ENCODE measurements at regions not wholly inside any gene's neighbourhood (a gene's known extent, or its start where the extent isn't known, plus 50 kb on each side); places are given as distances from the start of the nearest gene placed in this dataset.

DNA sequence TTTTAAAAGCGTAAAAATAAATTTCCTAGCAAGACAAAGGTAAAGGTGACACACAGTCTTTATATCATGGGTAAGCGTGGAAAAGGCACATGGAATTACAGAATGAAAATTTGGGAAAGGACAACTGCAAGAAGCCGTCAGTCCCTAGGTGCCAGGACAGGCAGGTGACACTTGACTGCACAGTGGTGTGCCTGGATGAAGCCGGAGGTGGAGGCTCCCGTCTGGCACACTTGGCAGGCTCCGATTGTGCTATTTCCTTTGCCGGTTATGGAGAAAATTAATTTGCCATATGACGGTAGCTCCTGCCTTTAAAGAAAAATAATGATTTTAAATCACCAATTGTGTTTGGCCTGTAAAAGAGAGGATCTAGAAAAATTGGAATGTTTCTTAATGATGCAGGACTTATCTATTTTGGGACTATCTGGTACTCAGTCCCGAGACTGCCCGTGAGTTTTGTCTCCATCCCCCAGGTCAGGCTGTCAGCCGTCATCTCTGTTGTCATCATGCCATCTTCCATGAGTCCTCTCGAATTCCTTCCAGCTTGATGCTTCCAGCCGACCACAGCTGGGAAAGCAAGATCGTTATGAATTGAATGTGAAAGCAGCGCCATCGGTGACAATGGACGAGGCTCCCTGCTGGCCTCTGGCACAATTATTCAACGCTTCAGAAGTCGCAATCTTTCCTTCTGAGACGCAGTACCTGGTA, 56.2 kb upstream of the MGMT start:
- TF ChIP-seq CTCF (IDR thresholded peaks at IDR 0.05), result no peak
- no peaks in the 10 kb centered on the region for H3K36me3 Mint-ChIP-seq (ENCODE audit: low read depth)
- no peak overlapping the region for H3K4me3 Mint-ChIP-seq
- H3K27me3 Mint-ChIP-seq (ENCODE audit: insufficient read depth), result no peaks in the 10 kb centered on the region
- no peak for DNase-seq
- H3K4me1 Mint-ChIP-seq (ENCODE audit: low read depth), result no peaks in the 10 kb centered on the region
- H3K27ac Mint-ChIP-seq, result no peak overlapping the region
- peaks cover 39% of the 10 kb centered on the region for H3K9me3 Mint-ChIP-seq

DNA sequence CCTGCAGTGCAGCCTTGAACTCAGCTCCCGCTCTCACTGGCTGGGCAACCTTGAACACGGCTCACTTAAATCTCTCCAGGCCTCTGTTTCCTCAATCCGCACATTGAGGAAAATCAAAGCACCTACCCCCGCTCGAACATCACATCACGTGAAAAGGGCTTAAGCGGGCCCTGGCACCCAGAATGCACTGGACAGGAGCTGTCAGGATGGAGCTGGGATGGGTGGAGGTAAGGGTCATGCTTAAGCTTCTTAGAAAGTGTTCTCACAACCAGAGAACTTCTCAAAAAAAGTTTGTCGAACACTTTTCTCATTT, 55.7 kb upstream of the MGMT start:
- H3K27me3 Mint-ChIP-seq (ENCODE audit: insufficient read depth), result no peaks in the 10 kb centered on the region
- DNase-seq, result no peak
- no peaks in the 10 kb centered on the region for H3K36me3 Mint-ChIP-seq (ENCODE audit: low read depth)
- H3K4me1 Mint-ChIP-seq (ENCODE audit: low read depth), result no peaks in the 10 kb centered on the region
- no peak overlapping the region for H3K4me3 Mint-ChIP-seq
- no peak overlapping the region for H3K27ac Mint-ChIP-seq
- peaks cover 34% of the 10 kb centered on the region for H3K9me3 Mint-ChIP-seq
- no peak for TF ChIP-seq CTCF (IDR thresholded peaks at IDR 0.05)

- Mint-ChIP-seq H3K4me1 (ENCODE audit: low read depth) (no peaks in the 10 kb centered on the region), H3K27me3 (ENCODE audit: insufficient read depth) (peaks cover 1% of the 10 kb centered on the region; the same call in 1 of the 2 replicates), H3K27ac (no peak overlapping the region), H3K36me3 (ENCODE audit: low read depth) (no peaks in the 10 kb centered on the region), H3K4me3 (no peak overlapping the region), H3K9me3 (peaks cover 31% of the 10 kb centered on the region)
- DNase-seq, result no peak
- TF ChIP-seq CTCF (IDR thresholded peaks at IDR 0.05), result no peak
These were observed 55.3 kb upstream of the MGMT start for GRCh38 chr10:129411772-129412171.

DNA sequence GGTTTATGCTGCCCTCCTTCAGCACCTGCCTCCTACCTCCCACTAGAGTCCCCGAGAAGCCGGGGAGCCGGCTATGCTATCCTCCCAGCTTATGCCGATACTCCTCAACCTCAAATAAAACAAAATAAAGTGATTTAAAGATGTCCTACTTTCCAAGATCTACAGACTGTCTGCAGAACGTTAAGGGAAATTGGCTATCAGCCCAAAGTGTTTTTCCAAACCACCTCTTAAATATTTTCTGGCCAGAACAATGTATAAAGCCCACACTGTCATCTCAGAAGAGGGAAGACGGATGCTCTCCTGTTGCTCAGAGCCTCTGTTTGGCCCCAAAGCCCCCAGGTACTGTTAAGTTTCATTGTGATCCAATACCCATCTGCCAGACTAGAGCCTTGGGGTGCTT, 54.0 kb upstream of the MGMT start:
- no peak overlapping the region for H3K4me3 Mint-ChIP-seq
- H3K4me1 Mint-ChIP-seq (ENCODE audit: low read depth), result 0 out of 2 replicates have a peak, but pooled peaks cover 4% of the 10 kb centered on the region
- no peak for TF ChIP-seq CTCF (IDR thresholded peaks at IDR 0.05)
- H3K36me3 Mint-ChIP-seq (ENCODE audit: low read depth), result no peaks in the 10 kb centered on the region
- peaks cover 1% of the 10 kb centered on the region; the same call in 1 of the 2 replicates for H3K27me3 Mint-ChIP-seq (ENCODE audit: insufficient read depth)
- DNase-seq, result no peak
- H3K27ac Mint-ChIP-seq, result no peak overlapping the region
- H3K9me3 Mint-ChIP-seq, result peaks cover 31% of the 10 kb centered on the region

- TF ChIP-seq CTCF (IDR thresholded peaks at IDR 0.05), result no peak
- Mint-ChIP-seq H3K9me3 (peaks cover 43% of the 10 kb centered on the region), H3K27ac (no peak overlapping the region), H3K4me3 (no peak overlapping the region), H3K4me1 (ENCODE audit: low read depth) (0 out of 2 replicates have a peak, but pooled peaks cover 4% of the 10 kb centered on the region), H3K27me3 (ENCODE audit: insufficient read depth) (peaks cover 1% of the 10 kb centered on the region; the same call in 1 of the 2 replicates), H3K36me3 (ENCODE audit: low read depth) (no peaks in the 10 kb centered on the region)
- DNase-seq, result no peak
These were observed 51.6 kb upstream of the MGMT start for GRCh38 chr10:129415215-129416140.

All from HFFc6 (cell line).